ENCODE measurements at regions not wholly inside any gene's neighbourhood (a gene's known extent, or its start where the extent isn't known, plus 50 kb on each side); places are given as distances from the start of the nearest gene placed in this dataset.

DNA sequence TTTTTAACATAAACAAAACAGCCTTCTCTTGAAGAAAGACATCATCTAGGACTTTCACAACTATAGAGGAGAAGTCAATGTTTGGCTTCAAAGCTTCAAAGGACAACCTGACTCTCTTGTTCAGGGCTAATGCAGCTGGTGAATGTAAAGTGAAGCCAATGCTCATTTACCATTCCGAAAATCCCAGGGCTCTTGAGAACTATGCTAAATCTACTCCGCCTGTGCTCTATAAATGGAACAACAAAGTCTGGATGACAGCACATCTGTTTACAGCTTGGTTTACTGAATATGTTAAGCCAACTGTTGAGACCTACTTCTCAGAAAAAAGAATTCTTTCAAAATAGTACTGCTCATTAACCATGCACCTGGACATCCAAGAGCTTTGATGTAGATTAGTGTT, 259.8 kb upstream of the NR5A2 start:
- DNase-seq: no peak

DNA sequence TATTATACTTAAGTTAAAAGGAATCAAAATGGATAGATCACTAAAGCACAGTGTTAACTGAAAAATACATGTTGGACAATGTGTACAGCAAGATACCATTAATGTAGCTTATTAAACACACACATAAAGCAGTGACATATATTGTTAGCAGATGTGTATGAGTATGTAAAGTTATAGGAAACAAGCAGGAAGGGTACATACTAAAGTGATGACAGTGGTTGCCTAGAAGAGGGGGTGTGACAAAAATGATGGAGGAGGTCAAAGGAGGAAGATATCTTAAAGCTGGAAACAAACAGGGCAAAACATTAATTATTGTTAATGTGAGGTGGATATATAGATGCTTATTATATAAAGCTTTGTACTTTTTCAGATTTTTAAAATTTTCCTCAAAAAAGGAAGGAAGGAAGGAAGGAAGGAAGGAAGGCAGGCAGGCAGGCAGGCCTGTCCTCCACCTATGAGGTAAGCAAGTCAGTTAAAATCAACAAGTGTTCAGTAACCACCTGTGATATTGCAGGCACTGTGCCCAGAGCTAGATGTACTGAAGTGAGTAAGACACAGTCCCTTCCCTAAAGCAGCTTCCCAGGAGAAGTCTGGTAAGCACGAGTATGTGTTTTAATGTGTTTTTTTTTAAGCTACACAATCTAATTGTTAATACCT, 252.9 kb upstream of the NR5A2 start:
- no peak for DNase-seq

GRCh38 chr1:199776768-199777497, 250.6 kb upstream of the NR5A2 start:
- no peak for DNase-seq

DNA sequence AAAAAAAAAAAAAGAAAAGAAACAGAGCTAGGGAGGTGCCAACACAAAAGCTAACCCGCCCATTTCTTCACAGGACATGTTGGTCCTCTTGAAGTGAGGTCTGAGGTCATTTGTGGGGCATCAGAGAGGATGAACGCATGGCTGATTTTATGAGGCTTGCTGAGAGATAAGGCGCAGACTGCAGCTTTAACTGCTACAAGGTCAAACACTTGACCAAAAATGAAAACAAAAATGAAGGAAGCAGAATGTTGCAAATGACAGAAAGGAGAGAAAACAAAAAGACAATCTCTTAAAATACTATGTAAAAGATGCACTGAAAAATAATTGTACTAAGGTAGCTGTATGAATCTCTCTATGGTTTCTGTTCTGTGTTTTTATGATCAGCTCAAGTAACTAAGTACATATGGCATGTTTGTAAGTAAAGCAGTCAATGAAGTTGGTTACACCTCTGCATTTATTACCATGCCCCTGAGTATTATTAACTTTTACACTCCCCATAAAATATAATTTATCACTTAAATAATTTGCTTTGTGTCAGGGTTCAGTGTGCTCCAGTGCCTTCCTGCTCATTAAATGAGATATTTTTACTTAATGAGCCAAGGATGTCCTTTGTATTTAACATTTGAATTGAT, 249.1 kb upstream of the NR5A2 start:
- no peak for DNase-seq

DNA sequence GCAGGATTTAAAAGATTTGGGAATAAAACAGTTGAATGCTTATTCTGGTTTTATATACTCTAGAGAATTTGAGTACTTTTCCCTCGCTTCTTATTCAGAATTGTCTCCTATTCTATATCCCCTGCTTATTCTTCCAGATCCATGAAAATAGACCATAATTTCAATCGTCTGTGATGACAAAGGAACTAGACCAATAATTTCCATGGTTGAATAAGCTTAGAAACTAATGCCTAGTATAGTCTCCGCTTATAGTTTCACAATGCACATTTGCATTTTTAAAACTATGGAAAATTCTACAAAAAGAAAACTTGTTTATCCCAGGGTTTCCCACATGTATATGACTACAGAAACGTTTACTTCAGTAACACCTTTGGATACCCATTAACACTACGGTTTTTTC, 247.4 kb upstream of the NR5A2 start:
- no peak for DNase-seq

DNA sequence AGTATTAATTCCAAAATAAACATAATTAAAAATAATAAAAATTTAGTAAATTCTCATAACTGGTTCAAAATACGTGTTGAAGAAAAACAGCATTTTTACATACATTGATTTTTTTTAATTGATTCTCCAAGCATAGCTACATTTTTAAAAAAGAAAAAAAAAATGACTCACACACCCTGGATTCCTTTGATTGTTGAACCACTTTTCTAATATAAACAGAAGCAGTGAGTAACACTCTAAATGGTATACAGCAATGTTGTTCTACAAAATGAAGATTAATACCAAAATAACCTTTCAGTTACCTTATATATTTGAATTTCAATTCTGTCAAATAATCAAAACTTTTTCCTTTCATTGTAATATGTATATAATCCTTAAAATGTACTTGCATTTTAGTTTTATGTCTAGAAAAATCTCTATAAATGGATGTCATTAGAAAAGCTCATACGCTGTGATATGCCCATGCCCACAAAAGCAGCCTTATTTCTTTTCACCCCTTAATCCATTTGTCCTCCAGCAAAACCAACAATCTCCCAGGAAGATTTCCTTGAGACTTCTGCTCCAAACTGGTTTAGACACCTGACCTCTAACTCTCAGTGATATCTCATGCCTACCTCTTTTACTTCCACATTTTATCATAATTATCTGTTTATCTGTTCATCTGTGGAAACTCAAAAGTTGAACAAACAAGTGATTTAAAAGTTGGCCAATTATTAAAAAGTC, 246.4 kb upstream of the NR5A2 start:
- DNase-seq: no peak

- no peak for DNase-seq
Measured at GRCh38 chr1:199784138-199784895, 243.2 kb upstream of the NR5A2 start.

GRCh38 chr1:199786695-199787094, 240.8 kb upstream of the NR5A2 start:
- no peak for DNase-seq

DNA sequence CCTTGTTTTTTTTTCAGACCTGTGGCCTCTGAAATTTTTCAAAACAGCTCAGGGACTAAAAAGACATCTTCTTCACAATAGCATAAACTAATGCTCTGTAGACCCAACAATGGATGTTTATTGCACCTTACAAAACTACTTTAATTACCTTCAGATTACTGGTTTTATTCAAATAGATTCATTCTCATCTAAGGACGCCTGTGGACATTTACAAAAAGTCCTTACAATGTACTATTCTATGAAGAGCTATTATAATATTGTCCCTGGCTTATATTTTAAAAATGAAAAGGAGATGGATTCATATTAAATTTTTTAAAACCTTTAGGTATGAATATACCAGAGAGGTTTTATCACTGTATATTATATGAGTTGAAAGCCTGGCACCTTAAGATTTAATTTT, 238.4 kb upstream of the NR5A2 start:
- DNase-seq: no peak

DNA sequence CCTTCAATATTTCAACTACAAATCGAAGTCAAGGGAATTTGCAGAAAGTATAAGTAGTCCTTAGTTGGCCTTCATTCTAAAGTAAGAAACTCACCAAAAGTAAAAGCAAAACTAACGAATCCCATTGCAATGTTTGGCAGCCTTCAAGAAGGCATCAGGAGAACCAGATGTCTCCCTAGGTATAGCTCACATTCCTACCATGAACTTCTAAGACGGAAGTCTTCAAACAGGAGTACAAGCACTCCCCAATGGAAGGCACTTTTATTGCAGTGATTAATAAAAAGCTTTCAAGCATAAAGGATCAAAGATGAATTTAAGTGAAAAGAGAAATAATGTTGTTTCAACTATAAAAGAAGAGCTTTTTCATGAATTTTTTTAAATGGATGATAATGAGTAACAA, 236.0 kb upstream of the NR5A2 start:
- no peak for DNase-seq

GRCh38 chr1:199792874-199793273, 234.6 kb upstream of the NR5A2 start:
- no peak for DNase-seq

DNA sequence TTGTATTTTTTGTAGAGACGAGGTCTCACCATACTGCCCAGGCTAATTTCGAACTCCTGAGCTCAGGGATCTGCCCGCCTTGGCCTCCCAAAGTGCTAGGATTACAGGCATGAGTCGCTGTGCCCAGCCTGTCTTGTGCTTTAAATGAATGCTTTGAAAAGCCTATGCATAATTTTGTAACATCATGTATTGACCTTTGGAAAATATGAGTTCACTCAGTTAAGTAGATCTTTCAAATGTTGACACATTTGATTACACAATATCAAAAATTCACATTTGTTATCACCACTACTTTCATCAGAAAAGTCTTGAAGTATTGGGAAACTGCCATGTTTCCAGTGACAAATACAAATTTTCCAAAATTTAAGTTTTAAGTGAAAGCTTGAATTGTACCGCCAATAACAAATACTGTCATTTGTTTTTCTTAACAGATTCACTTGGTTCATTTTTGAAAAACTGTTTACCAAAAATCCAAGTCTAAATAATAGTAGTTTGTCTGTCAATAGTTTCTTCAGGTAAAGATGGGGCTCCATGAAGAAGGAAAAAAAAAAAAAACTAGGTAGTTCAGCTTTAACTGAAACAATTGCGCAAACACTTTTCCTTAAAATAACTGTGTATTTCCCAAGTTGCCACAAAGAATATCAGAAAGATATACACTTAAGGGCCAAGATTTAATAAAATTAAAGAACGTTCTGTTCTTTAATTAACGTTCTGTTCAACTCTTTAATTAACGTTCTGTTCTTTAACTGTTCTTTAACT, 233.2 kb upstream of the NR5A2 start:
- no peak for DNase-seq

GRCh38 chr1:199799116-199799515, 228.4 kb upstream of the NR5A2 start:
- DNase-seq: no peak

DNA sequence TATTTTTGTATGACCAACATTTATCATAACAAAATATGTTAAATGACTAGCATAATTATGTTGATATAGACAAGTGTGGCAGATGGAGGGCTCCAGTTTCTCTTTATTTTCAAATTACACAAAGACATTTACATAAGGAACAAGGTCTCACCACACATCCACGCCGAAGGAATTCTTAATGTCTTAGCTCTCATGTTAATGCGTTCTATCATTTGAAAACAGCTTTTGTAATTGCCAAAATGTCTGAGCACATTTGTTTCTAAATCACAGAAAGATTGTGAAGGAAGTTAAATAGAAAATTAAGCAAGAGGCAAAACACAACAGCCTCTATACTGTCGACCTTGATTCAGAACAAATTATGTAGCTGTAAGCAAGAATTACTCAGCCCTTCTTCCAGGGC, 223.0 kb upstream of the NR5A2 start:
- DNase-seq: no peak

GRCh38 chr1:199808110-199808870, 219.2 kb upstream of the NR5A2 start:
- DNase-seq: no peak

- no peak for DNase-seq
Measured at GRCh38 chr1:199809311-199809710, 218.2 kb upstream of the NR5A2 start.

- DNase-seq: no peak
Measured at GRCh38 chr1:199811163-199811562, 216.3 kb upstream of the NR5A2 start.

- no peak for DNase-seq
Measured at GRCh38 chr1:199813198-199813597, 214.3 kb upstream of the NR5A2 start.

- no peak for DNase-seq
Measured at GRCh38 chr1:199815947-199816346, 211.6 kb upstream of the NR5A2 start.

GRCh38 chr1:199817266-199817665, 210.2 kb upstream of the NR5A2 start:
- no peak for DNase-seq

DNA sequence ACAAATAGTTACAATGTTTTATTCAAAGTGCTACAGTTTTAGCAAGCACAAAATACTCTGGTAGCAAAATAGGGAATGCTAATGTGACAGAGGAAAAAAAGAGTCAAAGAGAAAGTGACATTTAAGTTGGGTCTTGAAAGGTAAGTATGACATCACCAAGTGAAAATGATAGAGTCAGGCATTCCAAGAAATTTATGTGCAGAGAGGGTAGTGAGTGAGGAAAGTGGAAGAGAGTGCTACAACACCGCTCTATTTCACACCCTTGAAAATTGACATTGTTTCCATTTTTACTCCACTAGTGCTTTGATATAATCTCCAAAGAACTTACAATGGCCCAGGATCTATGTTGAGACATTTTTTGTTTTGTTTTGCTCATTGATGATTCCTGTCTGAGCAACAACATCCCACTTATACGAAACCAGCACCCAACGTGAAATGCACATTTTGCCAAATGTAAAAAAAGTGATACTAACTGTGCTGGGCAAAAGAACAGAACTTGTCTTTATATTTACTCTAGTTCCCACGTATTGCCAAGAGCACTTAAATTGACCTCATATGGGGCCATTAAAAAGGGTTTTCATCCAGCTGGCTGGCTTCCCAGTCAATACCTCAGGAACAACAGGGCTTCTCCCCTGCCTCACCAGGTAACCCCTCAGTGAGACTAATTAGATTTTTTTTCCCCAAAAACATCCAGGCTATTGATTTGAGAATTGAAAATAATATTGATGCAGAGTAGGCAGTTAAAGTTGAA, 206.3 kb upstream of the NR5A2 start:
- no peak for DNase-seq

Measured in NCI-H187 (cell line).